ENCODE measurements at regions not wholly inside any gene's neighbourhood (a gene's known extent, or its start where the extent isn't known, plus 50 kb on each side); places are given as distances from the start of the nearest gene placed in this dataset.

DNA sequence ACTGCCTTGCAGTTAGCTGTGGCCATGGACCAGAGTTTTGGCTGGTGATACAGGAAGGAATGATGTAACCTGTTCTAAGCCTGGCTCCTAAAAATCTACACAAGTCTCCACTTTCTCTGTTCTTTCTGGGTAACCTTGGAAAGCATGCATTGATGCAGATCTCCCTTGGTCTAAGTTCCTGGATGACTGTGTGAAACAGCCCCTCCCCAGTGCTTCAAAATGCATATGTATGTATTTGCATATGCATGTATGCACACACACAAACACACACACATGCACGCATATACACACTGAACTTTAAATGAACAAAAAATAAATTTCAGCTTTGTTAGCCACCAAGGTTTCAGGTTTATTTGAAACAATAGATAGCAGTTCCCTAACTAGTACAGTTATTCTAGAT, 296.1 kb downstream of the OSR1 start:
- POLR2A ChIA-PET = no interaction called here
- DNase-seq = no peak
- H3K9me3 Mint-ChIP-seq = no peaks in the 10 kb centered on the region
- H3K4me3 Mint-ChIP-seq = no peak overlapping the region
- peaks cover 4% of the 10 kb centered on the region for H3K4me1 Mint-ChIP-seq
- no peak overlapping the region for H3K27ac Mint-ChIP-seq
- H3K36me3 Mint-ChIP-seq = no peaks in the 10 kb centered on the region
- no peak for ATAC-seq (ENCODE audit: low read depth)
- H3K27me3 Mint-ChIP-seq = no peaks in the 10 kb centered on the region

- H3K27me3 Mint-ChIP-seq = no peaks in the 10 kb centered on the region
- H3K4me3 Mint-ChIP-seq = no peak overlapping the region
- POLR2A ChIA-PET = no interaction called here
- peaks cover 1% of the 10 kb centered on the region for H3K9me3 Mint-ChIP-seq
- H3K4me1 Mint-ChIP-seq = peaks cover 4% of the 10 kb centered on the region
- DNase-seq (no peak), ATAC-seq (ENCODE audit: low read depth) (no peak)
- H3K36me3 Mint-ChIP-seq = no peaks in the 10 kb centered on the region
- H3K27ac Mint-ChIP-seq = no peak overlapping the region
These were observed 299.3 kb downstream of the OSR1 start for GRCh38 chr2:19059076-19059475.

GRCh38 chr2:19051203-19051831, 307.1 kb downstream of the OSR1 start:
- POLR2A ChIA-PET = no interaction called here
- Mint-ChIP-seq H3K4me1 (no peaks in the 10 kb centered on the region), H3K4me3 (no peak overlapping the region), H3K9me3 (peaks cover 2% of the 10 kb centered on the region), H3K36me3 (no peaks in the 10 kb centered on the region), H3K27ac (no peak overlapping the region), H3K27me3 (no peaks in the 10 kb centered on the region)
- ATAC-seq (ENCODE audit: low read depth) (no peak), DNase-seq (no peak)

- H3K36me3 Mint-ChIP-seq = no peaks in the 10 kb centered on the region
- DNase-seq (no peak), ATAC-seq (ENCODE audit: low read depth) (no peak)
- no peak overlapping the region for H3K27ac Mint-ChIP-seq
- no peaks in the 10 kb centered on the region for H3K4me1 Mint-ChIP-seq
- POLR2A ChIA-PET = no interaction called here
- no peak overlapping the region for H3K4me3 Mint-ChIP-seq
- H3K27me3 Mint-ChIP-seq = no peaks in the 10 kb centered on the region
- peaks cover 2% of the 10 kb centered on the region for H3K9me3 Mint-ChIP-seq
These were observed 308.1 kb downstream of the OSR1 start for GRCh38 chr2:19050354-19050753.

- H3K9me3 Mint-ChIP-seq = peaks cover 1% of the 10 kb centered on the region
- POLR2A ChIA-PET = no interaction called here
- ATAC-seq (ENCODE audit: low read depth) (no peak), DNase-seq (no peak)
- H3K27me3 Mint-ChIP-seq = no peaks in the 10 kb centered on the region
- no peaks in the 10 kb centered on the region for H3K36me3 Mint-ChIP-seq
- no peak overlapping the region for H3K4me3 Mint-ChIP-seq
- H3K4me1 Mint-ChIP-seq = no peaks in the 10 kb centered on the region
- no peak overlapping the region for H3K27ac Mint-ChIP-seq
These were observed 309.7 kb downstream of the OSR1 start for GRCh38 chr2:19048593-19049266.

- no peaks in the 10 kb centered on the region for H3K36me3 Mint-ChIP-seq
- H3K4me1 Mint-ChIP-seq = no peaks in the 10 kb centered on the region
- ATAC-seq (ENCODE audit: low read depth) = no peak
- H3K27me3 Mint-ChIP-seq = no peaks in the 10 kb centered on the region
- POLR2A ChIA-PET = no interaction called here
- H3K4me3 Mint-ChIP-seq = no peak overlapping the region
- H3K9me3 Mint-ChIP-seq = peaks cover 1% of the 10 kb centered on the region
- H3K27ac Mint-ChIP-seq = no peak overlapping the region
- DNase-seq = no peak
These were observed 311.2 kb downstream of the OSR1 start for GRCh38 chr2:19046986-19047780.

DNA sequence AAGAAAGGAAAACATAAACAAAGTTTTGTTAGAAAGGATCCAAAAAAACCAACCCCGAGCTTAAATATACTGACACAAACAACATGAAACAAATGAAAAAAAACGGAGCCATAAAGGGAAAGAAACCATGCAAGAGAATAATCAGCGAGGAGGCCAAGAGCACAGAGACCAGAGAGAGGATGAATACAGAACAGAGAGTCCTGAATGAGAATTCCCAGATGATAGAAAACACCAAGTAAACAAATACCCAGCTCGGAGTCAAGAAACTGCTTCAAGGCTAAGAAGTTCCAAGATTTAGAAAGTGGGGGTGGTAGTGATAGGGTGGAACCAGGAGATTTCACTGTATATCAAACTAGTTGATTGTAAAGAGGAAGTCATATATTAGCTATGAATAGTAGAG, 313.3 kb downstream of the OSR1 start:
- Mint-ChIP-seq H3K27me3 (no peaks in the 10 kb centered on the region), H3K4me1 (no peaks in the 10 kb centered on the region), H3K4me3 (no peak overlapping the region), H3K27ac (no peak overlapping the region), H3K9me3 (peaks cover 1% of the 10 kb centered on the region), H3K36me3 (no peaks in the 10 kb centered on the region)
- POLR2A ChIA-PET = no interaction called here
- DNase-seq (no peak), ATAC-seq (ENCODE audit: low read depth) (no peak)

DNA sequence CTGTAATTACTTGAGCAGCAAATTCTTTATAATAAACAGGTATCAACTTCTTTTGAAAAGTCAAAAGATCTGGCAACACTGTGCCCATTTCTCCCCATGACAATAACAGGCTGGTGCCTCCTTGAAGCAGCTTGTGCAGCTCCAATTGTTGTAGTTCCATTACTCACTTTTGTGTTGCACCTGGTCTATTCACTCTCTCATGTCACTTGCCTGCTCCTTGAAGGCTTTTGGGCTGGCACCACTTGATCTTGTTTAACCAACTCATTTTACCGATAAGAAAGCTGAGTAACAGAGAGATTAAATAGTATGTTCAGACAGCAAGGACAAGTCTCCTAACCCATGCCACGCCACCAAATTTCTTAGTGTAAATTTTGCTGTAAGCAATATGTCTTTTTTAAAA, 314.5 kb downstream of the OSR1 start:
- no peak overlapping the region for H3K27ac Mint-ChIP-seq
- no peaks in the 10 kb centered on the region for H3K36me3 Mint-ChIP-seq
- H3K27me3 Mint-ChIP-seq = no peaks in the 10 kb centered on the region
- POLR2A ChIA-PET = no interaction called here
- ATAC-seq (ENCODE audit: low read depth) (no peak), DNase-seq (no peak)
- H3K4me3 Mint-ChIP-seq = no peak overlapping the region
- no peaks in the 10 kb centered on the region for H3K4me1 Mint-ChIP-seq
- no peaks in the 10 kb centered on the region for H3K9me3 Mint-ChIP-seq

DNA sequence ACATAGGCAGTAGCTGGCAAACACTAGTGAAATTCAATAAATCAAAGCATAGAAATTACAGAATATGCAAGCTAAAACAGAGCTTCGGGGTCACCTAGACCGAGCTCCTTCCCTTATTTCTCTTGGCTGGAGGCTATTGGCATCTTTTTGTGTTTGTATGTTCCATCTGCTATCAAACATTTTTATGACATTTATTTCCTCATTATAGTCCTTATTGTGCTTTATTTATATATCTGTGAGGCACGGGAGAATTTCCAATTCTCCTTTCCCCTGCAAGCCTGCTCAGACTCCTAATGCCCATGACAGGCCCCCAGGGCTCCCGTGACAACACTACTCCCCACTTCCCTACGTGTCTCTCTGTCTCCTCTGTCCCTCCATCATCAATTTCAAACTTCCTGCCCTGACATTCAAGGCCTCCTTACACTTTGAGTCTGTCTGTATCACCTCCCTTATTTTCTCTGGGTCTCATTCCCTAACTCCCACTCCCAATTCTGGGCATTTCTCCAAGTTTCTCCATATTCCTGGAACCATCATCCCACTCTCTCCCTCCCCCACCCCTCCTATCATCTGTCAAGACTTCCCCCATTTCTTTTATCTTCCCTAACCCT, 316.9 kb downstream of the OSR1 start:
- ATAC-seq (ENCODE audit: low read depth) (no peak), DNase-seq (no peak)
- Mint-ChIP-seq H3K27me3 (no peaks in the 10 kb centered on the region), H3K4me1 (no peaks in the 10 kb centered on the region), H3K36me3 (no peaks in the 10 kb centered on the region), H3K27ac (no peak overlapping the region), H3K9me3 (no peaks in the 10 kb centered on the region), H3K4me3 (no peak overlapping the region)
- POLR2A ChIA-PET = no interaction called here

- ATAC-seq (ENCODE audit: low read depth) (no peak), DNase-seq (no peak)
- no peak overlapping the region for H3K4me3 Mint-ChIP-seq
- POLR2A ChIA-PET = no interaction called here
- no peaks in the 10 kb centered on the region for H3K4me1 Mint-ChIP-seq
- H3K36me3 Mint-ChIP-seq = no peaks in the 10 kb centered on the region
- no peaks in the 10 kb centered on the region for H3K9me3 Mint-ChIP-seq
- H3K27me3 Mint-ChIP-seq = no peaks in the 10 kb centered on the region
- no peak overlapping the region for H3K27ac Mint-ChIP-seq
These were observed 320.1 kb downstream of the OSR1 start for GRCh38 chr2:19038071-19039015.

GRCh38 chr2:19036091-19036490, 322.3 kb downstream of the OSR1 start:
- POLR2A ChIA-PET = no interaction called here
- ATAC-seq (ENCODE audit: low read depth) = no peak

GRCh38 chr2:19035238-19035637, 323.2 kb downstream of the OSR1 start:
- no peaks in the 10 kb centered on the region for H3K9me3 Mint-ChIP-seq
- no peak overlapping the region for H3K27ac Mint-ChIP-seq
- no peaks in the 10 kb centered on the region for H3K36me3 Mint-ChIP-seq
- POLR2A ChIA-PET = no interaction called here
- H3K4me1 Mint-ChIP-seq = no peaks in the 10 kb centered on the region
- no peak for DNase-seq
- H3K4me3 Mint-ChIP-seq = no peak overlapping the region
- no peaks in the 10 kb centered on the region for H3K27me3 Mint-ChIP-seq
- ATAC-seq (ENCODE audit: low read depth) = no peak

More at GRCh38 chr2:19036091-19036490, 322.3 kb downstream of the OSR1 start:
- H3K4me3 Mint-ChIP-seq = no peak overlapping the region
- H3K27me3 Mint-ChIP-seq = no peaks in the 10 kb centered on the region
- DNase-seq = no peak
- H3K36me3 Mint-ChIP-seq = no peaks in the 10 kb centered on the region
- no peaks in the 10 kb centered on the region for H3K9me3 Mint-ChIP-seq
- H3K4me1 Mint-ChIP-seq = no peaks in the 10 kb centered on the region
- H3K27ac Mint-ChIP-seq = no peak overlapping the region

DNA sequence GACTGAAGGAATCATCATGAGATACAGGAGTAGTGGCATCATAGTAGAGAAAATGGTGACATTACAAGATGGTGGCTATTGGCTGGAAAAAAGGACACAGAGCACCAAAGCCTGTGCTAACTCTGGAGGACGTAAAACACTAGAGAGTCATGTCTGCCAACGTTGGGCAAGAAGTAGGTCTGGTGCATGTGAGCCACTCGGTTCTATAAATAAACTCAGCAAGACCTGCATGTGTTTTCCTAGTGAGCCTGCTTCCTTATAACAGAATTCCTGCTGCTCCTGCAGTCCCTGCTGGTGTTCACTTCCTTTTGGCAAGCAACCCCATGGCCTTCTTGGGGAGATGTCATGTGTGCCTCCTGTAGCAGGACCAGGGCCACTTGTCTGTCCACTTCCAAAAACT, 325.2 kb downstream of the OSR1 start:
- Mint-ChIP-seq H3K4me3 (no peak overlapping the region), H3K4me1 (no peaks in the 10 kb centered on the region), H3K27me3 (no peaks in the 10 kb centered on the region), H3K9me3 (no peaks in the 10 kb centered on the region), H3K36me3 (no peaks in the 10 kb centered on the region), H3K27ac (no peak overlapping the region)
- DNase-seq = no peak
- POLR2A ChIA-PET = no interaction called here
- no peak for ATAC-seq (ENCODE audit: low read depth)

All from activated naive CD8-positive, alpha-beta T cell treated with anti-CD3 and anti-CD28 coated beads, Interleukin-2, amount 10 ng/mL, durations not matched to agents 7 days and 5 days (primary cell).